DOHH2 (cell line): ENCODE measurements at regions not wholly inside any gene's neighbourhood (a gene's known extent, or its start where the extent isn't known, plus 50 kb on each side); places are given as distances from the start of the nearest gene placed in this dataset.
"Not testable (repeated sequence)": the region's sequence is repeated elsewhere in the genome, so short reads cannot be mapped to it uniquely, and the experiment has no call there.

ENCODE experiments used
- H3F3A ChIP-seq: fragments of 200-600 bp; sonication (generic), shearing (Covaris generic); 2 replicates; pipeline ENCODE4 v1.6.0; 2016; ENCODE audit warnings: antibody characterized with exemption, mild to moderate bottlenecking; ENCODE audit not compliant: control insufficient read depth, insufficient read depth
- H3K27ac ChIP-seq: fragments of 200-600 bp; sonication (generic); 2 replicates; pipeline ENCODE4 v1.5.1; 2014; ENCODE audit warnings: low read depth, mild to moderate bottlenecking, low read length, moderate library complexity
- H3K27me3 ChIP-seq: fragments of 200-600 bp; sonication (generic); 2 replicates; pipeline ENCODE4 v1.6.1; 2014; ENCODE audit warnings: mild to moderate bottlenecking, low read length, mixed read lengths; ENCODE audit not compliant: control insufficient read depth
- H3K36me3 ChIP-seq: fragments of 200-600 bp; sonication (generic); 2 replicates; pipeline ENCODE4 v1.6.1; 2014; ENCODE audit warnings: mild to moderate bottlenecking, low read length, moderate library complexity, mixed read lengths; ENCODE audit not compliant: control insufficient read depth
- H3K4me1 ChIP-seq: fragments of 200-600 bp; sonication (generic); 2 replicates; pipeline ENCODE4 v1.6.1; 2014; ENCODE audit warnings: mild to moderate bottlenecking, low read length, mixed read lengths; ENCODE audit not compliant: control insufficient read depth
- H3K4me2 ChIP-seq: fragments of 200-600 bp; sonication (generic); 2 replicates; pipeline ENCODE4 v1.6.0; 2014; ENCODE audit warnings: mild to moderate bottlenecking, low read length, moderate library complexity
- H3K4me3 ChIP-seq: fragments of 200-600 bp; sonication (generic); 2 replicates; pipeline ENCODE4 v1.5.1; 2014; ENCODE audit warnings: mild to moderate bottlenecking, low read length, mixed read lengths
- H3K79me2 ChIP-seq: fragments of 200-600 bp; sonication (generic); 2 replicates; pipeline ENCODE4 v1.6.1; 2014; ENCODE audit warnings: mild to moderate bottlenecking, low read length, mixed read lengths; ENCODE audit not compliant: control insufficient read depth
- H3K9me2 ChIP-seq: fragments of 200-600 bp; sonication (generic); replicated peaks from 2 replicates; pipeline ENCODE4 v1.6.1; 2014; ENCODE audit warnings: mild to moderate bottlenecking, low read length, mixed read lengths; ENCODE audit not compliant: control insufficient read depth
- H3K9me3 ChIP-seq: fragments of 200-600 bp; sonication (generic); 2 replicates; pipeline ENCODE4 v1.6.1; 2014; ENCODE audit warnings: antibody characterized with exemption, low read length, mixed read lengths; ENCODE audit not compliant: control insufficient read depth, insufficient read depth
- H4K20me1 ChIP-seq: fragments of 200-600 bp; sonication (generic); 2 replicates; pipeline ENCODE4 v1.6.0; 2014; ENCODE audit warnings: low read depth, mild to moderate bottlenecking, antibody characterized with exemption, low read length, moderate library complexity; ENCODE audit not compliant: control insufficient read depth, insufficient read depth
- CTCF ChIP-seq: fragments of 200-600 bp; sonication (generic); IDR thresholded peaks from one replicate; pipeline ENCODE4 v1.5.1; 2014; ENCODE audit warnings: antibody characterized with exemption, mild to moderate bottlenecking, low read depth, low read length; ENCODE audit not compliant: poor library complexity, severe bottlenecking
- EZH2phosphoT487 ChIP-seq: fragments of 200-600 bp; sonication (generic); IDR thresholded peaks from 2 replicates; pipeline ENCODE4 v1.6.1; 2017; ENCODE audit warnings: borderline replicate concordance, mild to moderate bottlenecking, antibody characterized with exemption, low read length, moderate library complexity, mixed read lengths

- Histone ChIP-seq H3K4me3 (no peak overlapping the region), H3K9me2 (no peaks in the 10 kb centered on the region), H4K20me1 (no peaks in the 10 kb centered on the region), H3K4me2 (no peak overlapping the region), H3K36me3 (no peaks in the 10 kb centered on the region), H3K27me3 (no peaks in the 10 kb centered on the region), H3K4me1 (no peaks in the 10 kb centered on the region), H3F3A (no peaks in the 10 kb centered on the region), H3K9me3 (no peaks in the 10 kb centered on the region), H3K79me2 (no peaks in the 10 kb centered on the region), H3K27ac (no peak overlapping the region)
- no peak for TF ChIP-seq CTCF
- TF ChIP-seq EZH2phosphoT487, result no peak
These were observed 221.1 kb downstream of the ZNF674 start for GRCh38 chrX:46324166-46324565.

- not testable (repeated sequence) for H3K36me3 ChIP-seq, H4K20me1 ChIP-seq, H3K27me3 ChIP-seq, H3K4me1 ChIP-seq, H3K4me3 ChIP-seq, H3K9me3 ChIP-seq, H3K4me2 ChIP-seq, H3K27ac ChIP-seq, H3F3A ChIP-seq, H3K79me2 ChIP-seq, H3K9me2 ChIP-seq
These were observed 222.3 kb downstream of the ZNF674 start for GRCh38 chrX:46322929-46323328.

DNA sequence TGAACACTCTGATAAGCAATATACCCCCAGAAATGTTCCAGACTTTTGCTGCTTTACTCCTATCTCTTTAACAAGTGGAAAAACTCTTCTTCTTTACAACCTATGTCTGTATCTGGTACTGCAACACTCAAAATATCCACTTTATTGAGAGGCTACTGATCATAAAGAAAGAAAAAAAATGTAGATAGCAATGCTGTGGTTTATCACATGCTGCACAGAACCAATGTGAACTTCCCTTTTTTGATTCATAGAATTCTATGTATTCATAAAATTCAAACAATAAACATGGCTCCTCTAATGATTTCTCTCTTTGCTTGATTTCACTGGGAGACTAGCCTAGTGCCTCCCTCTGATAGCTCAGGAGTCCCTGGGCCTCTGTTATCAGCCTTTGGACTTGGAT is 223.5 kb downstream of the ZNF674 start:
- Histone ChIP-seq H3K4me1 (no peaks in the 10 kb centered on the region), H3K36me3 (no peaks in the 10 kb centered on the region), H3K4me2 (no peak overlapping the region), H3K9me3 (no peaks in the 10 kb centered on the region), H3K27me3 (no peaks in the 10 kb centered on the region), H4K20me1 (no peaks in the 10 kb centered on the region), H3K4me3 (no peak overlapping the region), H3F3A (no peaks in the 10 kb centered on the region), H3K27ac (no peak overlapping the region), H3K9me2 (no peaks in the 10 kb centered on the region), H3K79me2 (no peaks in the 10 kb centered on the region)
- TF ChIP-seq CTCF (no peak), EZH2phosphoT487 (no peak)

DNA sequence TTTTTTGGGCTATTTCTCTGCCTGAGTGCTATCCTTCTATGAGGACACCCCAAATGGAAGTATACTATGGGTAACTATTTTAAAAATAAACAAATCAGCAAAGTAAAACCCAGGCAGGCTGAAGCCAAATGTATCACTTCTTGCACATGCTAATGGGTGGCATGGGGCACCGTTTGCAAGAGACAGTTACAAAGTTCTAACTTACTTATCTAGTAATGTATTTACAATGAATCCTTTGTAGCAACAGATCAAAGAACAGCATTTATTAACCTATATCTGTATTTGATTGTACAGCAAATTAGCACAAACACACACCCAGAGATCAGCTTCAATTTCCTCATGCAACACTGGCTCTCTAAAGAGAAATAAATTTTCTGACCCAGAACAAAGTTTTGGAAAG is 225.5 kb downstream of the ZNF674 start:
- no peaks in the 10 kb centered on the region for H3K9me3 ChIP-seq
- H3K9me2 ChIP-seq, result no peaks in the 10 kb centered on the region
- H3K79me2 ChIP-seq, result no peaks in the 10 kb centered on the region
- no peak overlapping the region for H3K4me3 ChIP-seq
- no peaks in the 10 kb centered on the region for H3K4me1 ChIP-seq
- no peak overlapping the region for H3K27ac ChIP-seq
- no peaks in the 10 kb centered on the region for H3F3A ChIP-seq
- TF ChIP-seq CTCF (no peak), EZH2phosphoT487 (no peak)
- no peak overlapping the region for H3K4me2 ChIP-seq
- no peaks in the 10 kb centered on the region for H3K27me3 ChIP-seq
- no peaks in the 10 kb centered on the region for H3K36me3 ChIP-seq
- H4K20me1 ChIP-seq, result no peaks in the 10 kb centered on the region
